K562 (cell line): ENCODE measurements at regions not wholly inside any gene's neighbourhood (a gene's known extent, or its start where the extent isn't known, plus 50 kb on each side); places are given as distances from the start of the nearest gene placed in this dataset.

Experiments
- ATAC-seq: fragments of 200-7000 bp; cut with Tn5 transposase; 3 replicates; pipeline ENCODE4 v1.9.1; 2020; ENCODE audit warnings: moderate library complexity
- BruUV-seq: library from RNA; stranded (reverse); fragments of 400-500 nt; replicated peaks from 2 replicates; lab custom pipeline; 2021; lab: Mats Ljungman, UMichigan
- CTCF ChIA-PET: fragments of 300-600 bp; formaldehyde crosslinking; extraction: SDS; loops from one replicate; lab custom pipeline; 2021; ENCODE audit warnings: low intra/inter-chr PET ratio; lab: Yijun Ruan, JAX
- POLR2A ChIA-PET: fragments of 300-600, 350-650 bp; sonication (Branson Sonifier 250); formaldehyde crosslinking; extraction: SDS; loops from one replicate; lab custom pipeline; 2021; ENCODE audit warnings: antibody characterized with exemption, inconsistent platforms; lab: Yijun Ruan, JAX
- DNase-seq, 4 experiments: peaks; one replicate each; pipeline versions ENCODE4 v3.0.0 to v3.0.0-alpha.2; 2011 to 2018; ENCODE audit warnings: low spot score in 3 of 4, mixed read lengths in 3 of 4; ENCODE audit errors: extremely low read depth in 1 of 4
- FAIRE-seq: peaks from 2 replicates; lab custom pipeline; 2011; peaks lifted over from hg19 to GRCh38; lab: Jason Lieb, UNC
- H2AFZ ChIP-seq: 2 replicates; pipeline ENCODE4 v1.6.0; 2011; ENCODE audit warnings: low read depth, low read length, control low read depth, inconsistent platforms
- H3K27ac ChIP-seq: fragments of 200-600 bp; 3 replicates; pipeline ENCODE4 v1.8.0; 2011; ENCODE audit warnings: low read depth, mild to moderate bottlenecking, control low read depth, inconsistent platforms, low read length, moderate library complexity, mixed read lengths; ENCODE audit errors: extremely low read depth
- H3K27me3 ChIP-seq, 2 experiments: fragments of 300-600 bp in 1 of 2; 2 replicates in 1 of 2; 3 replicates in 1 of 2; pipeline versions ENCODE4 v1.6.0 to v1.8.0; 2011; ENCODE audit warnings: inconsistent platforms in 2 of 2, low read length in 2 of 2, mild to moderate bottlenecking in 1 of 2, mixed read lengths in 1 of 2, moderate library complexity in 1 of 2; ENCODE audit not compliant: control insufficient read depth in 2 of 2, insufficient read depth in 2 of 2
- H3K36me3 ChIP-seq: fragments of 300-600 bp; 3 replicates; pipeline ENCODE4 v1.8.0; 2011; ENCODE audit warnings: mild to moderate bottlenecking, low read length, inconsistent platforms; ENCODE audit not compliant: control insufficient read depth, insufficient read depth
- H3K4me1 ChIP-seq, 2 experiments: fragments of 200-600 bp in 1 of 2; replicated peaks in 1 of 2; 2 replicates in 1 of 2; 3 replicates in 1 of 2; pipeline versions ENCODE4 v1.5.1 to v1.8.0; 2011; ENCODE audit warnings: inconsistent platforms in 2 of 2, low read length in 2 of 2, mild to moderate bottlenecking in 1 of 2, mixed read lengths in 1 of 2, moderate library complexity in 1 of 2; ENCODE audit not compliant: control insufficient read depth in 2 of 2, insufficient read depth in 2 of 2
- H3K4me2 ChIP-seq: 2 replicates; pipeline ENCODE4 v1.6.1; 2011; ENCODE audit warnings: low read length, control low read depth, inconsistent platforms, mixed read lengths; ENCODE audit not compliant: insufficient read depth
- H3K4me3 ChIP-seq: fragments of 200-600 bp; sonication (generic), shearing (Covaris generic); 2 replicates; pipeline ENCODE4 v1.5.1; 2016; ENCODE audit warnings: control low read depth, inconsistent platforms
- H3K79me2 ChIP-seq: fragments of 200-600 bp; 3 replicates; pipeline ENCODE4 v1.8.0; 2011; ENCODE audit warnings: low read length, inconsistent platforms; ENCODE audit not compliant: control insufficient read depth, insufficient read depth
- H3K9ac ChIP-seq, 2 experiments: 2 replicates each; pipeline versions ENCODE4 v1.6.0 to v1.6.1; 2011; ENCODE audit warnings: low read depth in 2 of 2, low read length in 2 of 2, control low read depth in 1 of 2, inconsistent platforms in 1 of 2, mild to moderate bottlenecking in 1 of 2, mixed read lengths in 1 of 2; ENCODE audit not compliant: insufficient read depth in 1 of 2
- H3K9me1 ChIP-seq: one replicate; pipeline ENCODE4 v1.6.0; 2011; ENCODE audit warnings: inconsistent platforms, mild to moderate bottlenecking, low read length, moderate library complexity; ENCODE audit not compliant: control insufficient read depth, insufficient read depth
- H3K9me3 ChIP-seq: replicated peaks from 2 replicates; pipeline ENCODE4 v1.5.1; 2011; ENCODE audit warnings: low read depth, low read length, inconsistent platforms; ENCODE audit not compliant: control insufficient read depth, insufficient read depth
- H4K20me1 ChIP-seq: replicated peaks from 2 replicates; pipeline ENCODE4 v1.6.1; 2011; ENCODE audit warnings: low read length, inconsistent platforms, mixed read lengths; ENCODE audit not compliant: control insufficient read depth, insufficient read depth
- DIDO1 ChIP-seq: fragments of 450-650 bp; IDR thresholded peaks from 2 replicates; pipeline ENCODE4 v1.6.1; 2016; ENCODE audit warnings: low read depth, missing biosample characterization, missing genetic modification characterization
- DLX4 ChIP-seq: fragments of 250-450 bp; sonication (Bioruptor Pico); IDR thresholded peaks from 2 replicates; pipeline ENCODE4 v1.6.1; 2021; ENCODE audit warnings: mild to moderate bottlenecking
- E2F8 ChIP-seq: fragments of 450-650 bp; IDR thresholded peaks from 2 replicates; pipeline ENCODE4 v1.7.1; 2018; ENCODE audit warnings: mild to moderate bottlenecking, low read depth; ENCODE audit not compliant: partially characterized antibody
- ERF ChIP-seq: fragments of 450-650 bp; formaldehyde crosslinking; IDR thresholded peaks from 2 replicates; pipeline ENCODE4 v1.4.0; 2020; ENCODE audit warnings: mild to moderate bottlenecking, mixed read lengths
- ETS2 ChIP-seq: IDR thresholded peaks from 2 replicates; pipeline ENCODE4 v1.6.1; 2016; ENCODE audit warnings: borderline replicate concordance, missing genetic modification characterization, mild to moderate bottlenecking, moderate library complexity, missing compliant biosample characterization; ENCODE audit not compliant: poor library complexity, severe bottlenecking
- HCFC1 ChIP-seq: IDR thresholded peaks from 2 replicates; pipeline ENCODE4 v1.6.1; 2012; ENCODE audit warnings: low read depth, low read length, improper control_type of control experiment
- ILF3 ChIP-seq: fragments of 450-650 bp; IDR thresholded peaks from 2 replicates; pipeline ENCODE4 v1.6.1; 2018; ENCODE audit warnings: antibody characterized with exemption, mild to moderate bottlenecking, moderate library complexity, borderline replicate concordance
- KLF1 ChIP-seq: fragments of 450-650 bp; IDR thresholded peaks from 2 replicates; pipeline ENCODE4 v1.6.1; 2016; ENCODE audit warnings: missing genetic modification characterization, missing compliant biosample characterization
- MAFG ChIP-seq: fragments of 450-650 bp; conservative IDR thresholded peaks from 2 replicates; pipeline ENCODE4 v1.6.1; 2016; ENCODE audit warnings: missing genetic modification characterization, missing compliant biosample characterization
- MBD1 ChIP-seq: fragments of 250-450 bp; sonication (Bioruptor Pico); IDR thresholded peaks from 2 replicates; pipeline ENCODE4 v1.8.0; 2022; ENCODE audit warnings: inconsistent platforms
- NFRKB ChIP-seq: fragments of 450-650 bp; IDR thresholded peaks from 2 replicates; pipeline ENCODE4 v1.6.1; 2016; ENCODE audit warnings: low read depth
- ZBTB1 ChIP-seq: sonication (generic); formaldehyde crosslinking; IDR thresholded peaks from 2 replicates; pipeline ENCODE4 v1.8.1; 2023; ENCODE audit warnings: missing genetic modification reagents, low read depth, mild to moderate bottlenecking, borderline replicate concordance
- ZNF551 ChIP-seq: fragments of 250-450 bp; sonication (Bioruptor Pico); IDR thresholded peaks from 2 replicates; pipeline ENCODE4 v1.5.0; 2021; ENCODE audit warnings: mild to moderate bottlenecking, moderate library complexity
- WGBS: fragments of 100-300 bp; shearing (Covaris generic); methylation state at CpG from one replicate; pipeline ENCODE4 v1.1.6; 2016; ENCODE audit warnings: low coverage, mixed read lengths; ENCODE audit not compliant: insufficient coverage; ENCODE audit errors: missing lambda C conversion rate; 5-methylcytosine and 5-hydroxymethylcytosine counted together
- in situ Hi-C: fragments of 300-500 bp; cut with MboI; formaldehyde crosslinking; loops from 4 replicates; pipeline ENCODE4 v1.15.0; 2018; ENCODE audit warnings: inconsistent platforms, mixed read lengths
- intact Hi-C: fragments of 100-400 bp; cut with micrococcal nuclease; formaldehyde crosslinking; loops from 2 replicates; pipeline ENCODE4 v1.14.2; 2022
- TF ChIP-seq, protein P1 (sequence below): sonication (generic); formaldehyde crosslinking; IDR thresholded peaks from 2 replicates; pipeline ENCODE4 v1.8.0; 2023; ENCODE audit warnings: mild to moderate bottlenecking, missing genetic modification reagents

DNA sequence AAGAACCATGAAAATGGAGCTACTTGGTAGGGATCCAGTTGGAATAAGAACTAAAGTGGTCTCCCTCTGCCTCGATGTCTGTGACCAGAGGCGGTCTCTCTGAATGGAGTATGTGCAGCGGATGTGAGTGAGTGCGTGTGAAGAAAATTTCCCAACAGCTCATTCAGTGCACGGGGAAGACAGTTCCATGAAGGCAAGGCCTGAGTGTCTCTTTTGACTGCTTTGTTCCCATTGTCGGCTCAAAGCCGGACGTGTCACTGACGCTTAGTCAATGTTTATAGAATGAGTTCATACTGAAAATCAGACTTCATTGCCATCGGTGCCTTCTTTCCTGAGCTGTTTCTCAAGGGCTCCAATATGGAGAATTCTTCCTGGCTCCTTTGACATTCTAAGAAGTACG, 55.3 kb upstream of the GRB10 start (continued):
- TF ChIP-seq E2F8 (no peak), ETS2 (no peak), KLF1 (tag) (no peak), ILF3 (no peak)
- TF ChIP-seq, all 486 proteins: peak for 0

- TF ChIP-seq ERF (CRISPR knock-in tag) (no peak), ZNF551 (no peak), DLX4 (CRISPR knock-in tag) (no peak), MAFG (tag) (no peak), ZBTB1 (no peak), HCFC1 (no peak), NFRKB (no peak), MBD1 (CRISPR knock-in tag) (no peak), DIDO1 (no peak)
- TF ChIP-seq, protein P1, sequence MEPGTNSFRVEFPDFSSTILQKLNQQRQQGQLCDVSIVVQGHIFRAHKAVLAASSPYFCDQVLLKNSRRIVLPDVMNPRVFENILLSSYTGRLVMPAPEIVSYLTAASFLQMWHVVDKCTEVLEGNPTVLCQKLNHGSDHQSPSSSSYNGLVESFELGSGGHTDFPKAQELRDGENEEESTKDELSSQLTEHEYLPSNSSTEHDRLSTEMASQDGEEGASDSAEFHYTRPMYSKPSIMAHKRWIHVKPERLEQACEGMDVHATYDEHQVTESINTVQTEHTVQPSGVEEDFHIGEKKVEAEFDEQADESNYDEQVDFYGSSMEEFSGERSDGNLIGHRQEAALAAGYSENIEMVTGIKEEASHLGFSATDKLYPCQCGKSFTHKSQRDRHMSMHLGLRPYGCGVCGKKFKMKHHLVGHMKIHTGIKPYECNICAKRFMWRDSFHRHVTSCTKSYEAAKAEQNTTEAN (CRISPR knock-in tag): no peak
- no peak overlapping the region for H2AFZ ChIP-seq
- no peaks in the 10 kb centered on the region for H3K79me2 ChIP-seq
- no peaks in the 10 kb centered on the region for H3K9me1 ChIP-seq
- intact Hi-C loops (no loop called here), in situ Hi-C loops (no loop called here)
- H4K20me1 ChIP-seq: peaks cover 3% of the 10 kb centered on the region; the same call in 1 of the 2 replicates
- H3K9me3 ChIP-seq: no peaks in the 10 kb centered on the region
- no peak overlapping the region for H3K4me3 ChIP-seq
- no peak overlapping the region for H3K4me2 ChIP-seq
- ATAC-seq: no peak
- 0% methylated on average over 1 of the region's 2 CpGs for WGBS
- peaks cover 52 to 77% of the 10 kb centered on the region in 2 experiments for H3K27me3 ChIP-seq
- no peak overlapping the region for H3K9ac ChIP-seq
- ChIA-PET POLR2A (no interaction called here), CTCF (no interaction called here)
- H3K4me1 ChIP-seq: no peaks in the 10 kb centered on the region
- no peak for FAIRE-seq
- no peaks in the 10 kb centered on the region for H3K36me3 ChIP-seq
- DNase-seq: no peak
- H3K27ac ChIP-seq: no peak overlapping the region
- BruUV-seq: no TSS peak
Measured at GRCh38 chr7:50836646-50837045, 54.0 kb upstream of the GRB10 start.
